HepG2 (cell line): ENCODE measurements at regions not wholly inside any gene's neighbourhood (a gene's known extent, or its start where the extent isn't known, plus 50 kb on each side); places are given as distances from the start of the nearest gene placed in this dataset.

Experiments
- ATAC-seq: fragments of 200-7000 bp; cut with Tn5 transposase; 3 replicates; pipeline ENCODE4 v1.9.1; 2020; ENCODE audit warnings: mild to moderate bottlenecking, moderate library complexity
- BruUV-seq: library from RNA; stranded (reverse); fragments of 400-500 nt; replicated peaks from 2 replicates; lab custom pipeline; 2021; lab: Mats Ljungman, UMichigan
- CTCF ChIA-PET: fragments of 300-600 bp; formaldehyde crosslinking; extraction: SDS; loops from one replicate; lab custom pipeline; 2021; ENCODE audit warnings: low total read pairs, inconsistent platforms, low intra/inter-chr PET ratio; lab: Yijun Ruan, JAX
- POLR2A ChIA-PET: fragments of 350-600 bp; sonication (Branson Sonifier 250); formaldehyde crosslinking; loops from one replicate; lab custom pipeline; 2020; ENCODE audit warnings: antibody characterized with exemption, inconsistent platforms; lab: Yijun Ruan, JAX
- DNase-seq: peaks from one replicate; pipeline ENCODE4 v3.0.0-alpha.2; 2015; ENCODE audit warnings: low spot score
- FAIRE-seq: peaks from 3 replicates; lab custom pipeline; 2011; peaks lifted over from hg19 to GRCh38; lab: Jason Lieb, UNC
- H2AFZ ChIP-seq: one replicate; pipeline ENCODE4 v1.6.1; 2011; ENCODE audit warnings: low read length, inconsistent platforms
- H3K27ac ChIP-seq: fragments of 300-600 bp; 3 replicates; pipeline ENCODE4 v1.8.0; 2011; ENCODE audit warnings: mixed run types, mild to moderate bottlenecking, mixed read lengths, low read length, inconsistent platforms; ENCODE audit not compliant: insufficient read depth; ENCODE audit errors: extremely low read length
- H3K27me3 ChIP-seq, 2 experiments: fragments of 200-600 bp in 1 of 2; 2 replicates in 1 of 2; 3 replicates in 1 of 2; pipeline versions ENCODE4 v1.6.0 to v1.8.0; 2011; ENCODE audit warnings: low read length in 2 of 2, mild to moderate bottlenecking in 2 of 2, moderate library complexity in 2 of 2, inconsistent platforms in 1 of 2; ENCODE audit not compliant: insufficient read depth in 2 of 2, control insufficient read depth in 1 of 2
- H3K36me3 ChIP-seq, 2 experiments: fragments of 200-600 bp in 1 of 2; replicated peaks in 1 of 2; 2 replicates in 1 of 2; 3 replicates in 1 of 2; pipeline versions ENCODE4 v1.5.1 to v1.8.0; 2011; ENCODE audit warnings: low read length in 2 of 2, inconsistent platforms in 1 of 2; ENCODE audit not compliant: insufficient read depth in 2 of 2, control insufficient read depth in 1 of 2
- H3K4me1 ChIP-seq: 2 replicates; pipeline ENCODE4 v1.5.1; 2012; ENCODE audit warnings: low read length, inconsistent platforms; ENCODE audit not compliant: insufficient read depth
- H3K4me2 ChIP-seq: 2 replicates; pipeline ENCODE4 v1.6.0; 2011; ENCODE audit warnings: low read depth, low read length, inconsistent platforms
- H3K4me3 ChIP-seq, 3 experiments: fragments of 200-600 bp in 1 of 3; sonication (generic), shearing (Covaris generic) in 1 of 3; replicated peaks in 1 of 3; 2 replicates each; pipeline ENCODE4 v1.5.1; 2011 to 2016; ENCODE audit warnings: low read length in 3 of 3, inconsistent platforms in 2 of 3, low read depth in 2 of 3, mild to moderate bottlenecking in 2 of 3, control low read depth in 1 of 3, mixed read lengths in 1 of 3; ENCODE audit not compliant: insufficient read depth in 1 of 3
- H3K79me2 ChIP-seq: one replicate; pipeline ENCODE4 v1.6.1; 2011; ENCODE audit warnings: low read length, inconsistent platforms; ENCODE audit not compliant: insufficient read depth
- H3K9ac ChIP-seq: 2 replicates; pipeline ENCODE4 v1.6.0; 2011; ENCODE audit warnings: mild to moderate bottlenecking, low read depth, low read length, inconsistent platforms; ENCODE audit not compliant: insufficient read depth
- H3K9me3 ChIP-seq: 2 replicates; pipeline ENCODE4 v1.5.1; 2012; ENCODE audit warnings: mild to moderate bottlenecking, low read length
- H4K20me1 ChIP-seq: 2 replicates; pipeline ENCODE4 v1.6.0; 2011; ENCODE audit warnings: inconsistent platforms, mild to moderate bottlenecking, low read length, moderate library complexity; ENCODE audit not compliant: insufficient read depth
- HNF4A ChIP-seq: sonication (generic); formaldehyde crosslinking; IDR thresholded peaks from 2 replicates; pipeline ENCODE4 v1.4.0; 2020; ENCODE audit warnings: missing genetic modification reagents
- SYNCRIP ChIP-seq: fragments of 200-400 bp; formaldehyde crosslinking; IDR thresholded peaks from 2 replicates; pipeline ENCODE4 v1.6.1; 2018; ENCODE audit warnings: mild to moderate bottlenecking, low read depth, low read length; ENCODE audit not compliant: insufficient read depth
- TRAFD1 ChIP-seq: sonication (generic); formaldehyde crosslinking; IDR thresholded peaks from 2 replicates; pipeline ENCODE4 v1.5.1; 2020; ENCODE audit warnings: missing genetic modification reagents, mild to moderate bottlenecking, borderline replicate concordance
- ZFX ChIP-seq: sonication (generic); formaldehyde crosslinking; IDR thresholded peaks from 2 replicates; pipeline ENCODE4 v1.4.0; 2020; ENCODE audit warnings: mild to moderate bottlenecking, low read depth, missing genetic modification reagents, moderate library complexity
- ZNF33A ChIP-seq: sonication (generic); formaldehyde crosslinking; IDR thresholded peaks from 2 replicates; pipeline ENCODE4 v1.5.1; 2020; ENCODE audit warnings: missing genetic modification reagents, mild to moderate bottlenecking, moderate library complexity, borderline replicate concordance
- ZNF407 ChIP-seq: sonication (generic); formaldehyde crosslinking; IDR thresholded peaks from one replicate; pipeline ENCODE4 v1.5.1; 2020; ENCODE audit warnings: mild to moderate bottlenecking, missing genetic modification reagents; ENCODE audit errors: not compliant biosample characterization
- ZNF674 ChIP-seq: sonication (generic); formaldehyde crosslinking; IDR thresholded peaks from 2 replicates; pipeline ENCODE4 v1.5.0; 2020; ENCODE audit warnings: low read depth, mild to moderate bottlenecking, missing genetic modification reagents
- ZNF713 ChIP-seq: sonication (generic); formaldehyde crosslinking; IDR thresholded peaks from 2 replicates; pipeline ENCODE4 v1.4.0; 2020; ENCODE audit warnings: mild to moderate bottlenecking, missing genetic modification reagents
- WGBS: methylation state at CpG from one replicate; pipeline ENCODE4 v1.1.6; 2017; ENCODE audit warnings: low lambda C conversion rate; 5-methylcytosine and 5-hydroxymethylcytosine counted together
- in situ Hi-C: cut with HindIII; loops from 2 replicates; pipeline ENCODE4 v1.10.0; 2017; ENCODE audit warnings: low pct_unique_long_range_greater_than_20kb; ENCODE audit not compliant: extremely low pct_ligation_motif_present
- intact Hi-C: fragments of 100-400 bp; cut with micrococcal nuclease; formaldehyde crosslinking; loops from one replicate; pipeline ENCODE4 v1.10.0; 2022; ENCODE audit not compliant: unreplicated experiment
- TF ChIP-seq, protein P1 (sequence below): sonication (generic); formaldehyde crosslinking; IDR thresholded peaks from 2 replicates; pipeline ENCODE4 v1.4.0; 2020; ENCODE audit warnings: missing genetic modification reagents

GRCh38 chr5:130965360-130965759, 199.7 kb downstream of the HINT1 start (continued):
- no peak for TF ChIP-seq ZNF674 (CRISPR knock-in tag)

DNA sequence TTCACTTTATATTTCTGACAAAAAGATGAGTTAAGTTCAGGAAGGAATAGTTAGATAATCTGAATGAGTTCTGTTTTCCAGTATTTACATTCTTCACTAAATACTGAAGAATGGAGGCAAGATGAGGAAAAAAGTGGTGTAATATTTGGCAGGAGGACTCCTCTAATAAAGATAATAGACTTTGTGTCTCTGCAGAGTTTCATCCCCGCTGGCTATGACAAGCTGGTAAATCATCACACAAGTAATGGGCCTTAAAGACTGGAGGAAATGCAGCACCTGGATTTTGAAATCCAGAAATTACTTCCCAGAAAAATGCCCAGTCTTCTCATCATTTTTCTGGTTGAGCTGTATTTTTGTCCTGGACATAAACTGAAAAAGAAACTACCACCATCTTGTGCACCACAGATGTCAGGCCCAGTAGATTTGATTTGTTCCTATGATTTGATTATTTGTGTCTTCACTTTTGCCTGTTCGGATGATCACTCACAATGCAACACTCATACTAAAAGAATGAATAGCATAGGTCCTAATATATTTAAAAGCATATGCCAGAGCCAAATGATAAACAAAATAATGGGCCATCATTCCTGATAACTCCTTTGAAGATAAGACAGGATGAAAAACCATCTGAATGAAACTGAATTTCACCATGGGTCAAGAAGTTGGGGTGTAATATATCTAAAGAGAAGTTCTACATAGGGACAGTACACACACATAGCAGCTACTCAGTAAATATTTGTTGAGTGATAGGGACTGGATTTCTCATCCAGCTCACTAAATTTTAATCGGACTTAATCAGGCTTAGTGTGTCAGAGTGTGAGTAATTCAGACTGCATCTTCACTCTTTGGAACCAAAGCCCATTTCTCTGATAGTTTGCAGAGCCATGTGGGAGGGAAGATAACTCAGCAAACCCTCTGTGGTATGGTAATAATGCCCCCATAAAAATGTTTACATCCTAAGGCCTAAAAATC, 200.5 kb downstream of the HINT1 start:
- Histone ChIP-seq H3K79me2 (no peaks in the 10 kb centered on the region), H3K9me3 (no peaks in the 10 kb centered on the region), H3K9ac (no peak overlapping the region), H4K20me1 (no peaks in the 10 kb centered on the region), H3K4me2 (no peak overlapping the region), H3K36me3 (no peaks in the 10 kb centered on the region), H2AFZ (no peak overlapping the region), H3K27ac (no peak overlapping the region), H3K4me1 (no peaks in the 10 kb centered on the region), H3K4me3 (no peak overlapping the region), H3K27me3 (no peaks in the 10 kb centered on the region)
- in situ Hi-C loops (no loop called here), intact Hi-C loops (no loop called here)
- WGBS = 27% methylated on average over 3 of the region's 3 CpGs
- ATAC-seq (no peak), FAIRE-seq (no peak), DNase-seq (no peak)
- CTCF ChIA-PET = no interaction called here
- BruUV-seq = no TSS peak
- POLR2A ChIA-PET = no interaction called here
- TF ChIP-seq ZNF713 (CRISPR knock-in tag) (no peak), ZNF33A (no peak), HNF4A (CRISPR knock-in tag) (no peak), ZFX (no peak), TRAFD1 (CRISPR knock-in tag) (no peak), SYNCRIP (no peak), ZNF407 (CRISPR knock-in tag) (no peak)
- TF ChIP-seq, protein P1, sequence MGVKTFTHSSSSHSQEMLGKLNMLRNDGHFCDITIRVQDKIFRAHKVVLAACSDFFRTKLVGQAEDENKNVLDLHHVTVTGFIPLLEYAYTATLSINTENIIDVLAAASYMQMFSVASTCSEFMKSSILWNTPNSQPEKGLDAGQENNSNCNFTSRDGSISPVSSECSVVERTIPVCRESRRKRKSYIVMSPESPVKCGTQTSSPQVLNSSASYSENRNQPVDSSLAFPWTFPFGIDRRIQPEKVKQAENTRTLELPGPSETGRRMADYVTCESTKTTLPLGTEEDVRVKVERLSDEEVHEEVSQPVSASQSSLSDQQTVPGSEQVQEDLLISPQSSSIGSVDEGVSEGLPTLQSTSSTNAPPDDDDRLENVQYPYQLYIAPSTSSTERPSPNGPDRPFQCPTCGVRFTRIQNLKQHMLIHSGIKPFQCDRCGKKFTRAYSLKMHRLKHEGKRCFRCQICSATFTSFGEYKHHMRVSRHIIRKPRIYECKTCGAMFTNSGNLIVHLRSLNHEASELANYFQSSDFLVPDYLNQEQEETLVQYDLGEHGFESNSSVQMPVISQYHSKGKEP = no peak
